Endothelial cell of umbilical vein (primary cell): ENCODE measurements at regions not wholly inside any gene's neighbourhood (a gene's known extent, or its start where the extent isn't known, plus 50 kb on each side); places are given as distances from the start of the nearest gene placed in this dataset.

Experiments
- BruUV-seq: library from RNA; stranded (reverse); fragments of 400-500 nt; replicated peaks from 2 replicates; lab custom pipeline; 2021; lab: Mats Ljungman, UMichigan
- CTCF ChIA-PET: fragments of 300-600, 350-600 bp; sonication (Branson Sonifier 250); formaldehyde crosslinking; loops from one replicate; lab custom pipeline; 2021; ENCODE audit warnings: antibody characterized with exemption, inconsistent platforms; lab: Charles Lee
- POLR2A ChIA-PET: fragments of 300-600, 350-600 bp; sonication (Branson Sonifier 250); formaldehyde crosslinking; loops from one replicate; lab custom pipeline; 2021; ENCODE audit warnings: antibody characterized with exemption, inconsistent platforms; lab: Charles Lee
- DNase-seq: peaks from one replicate; pipeline ENCODE4 v3.0.0-alpha.2; 2011; ENCODE audit warnings: low read depth, low spot score
- FAIRE-seq: peaks from 2 replicates; lab custom pipeline; 2011; peaks lifted over from hg19 to GRCh38; lab: Jason Lieb, UNC
- H2AFZ ChIP-seq: 2 replicates; pipeline ENCODE4 v1.6.0; 2012; ENCODE audit warnings: low read depth, low read length, control low read depth, inconsistent platforms
- H3K27ac ChIP-seq: 2 replicates; pipeline ENCODE4 v1.5.1; 2011; ENCODE audit warnings: low read depth, mild to moderate bottlenecking, control low read depth, low read length, moderate library complexity; ENCODE audit not compliant: insufficient read depth
- H3K27me3 ChIP-seq, 2 experiments: 2 replicates each; pipeline versions ENCODE4 v1.6.0 to v1.6.1; 2011; ENCODE audit warnings: low read length in 2 of 2, mixed read lengths in 1 of 2; ENCODE audit not compliant: control insufficient read depth in 2 of 2, insufficient read depth in 2 of 2
- H3K36me3 ChIP-seq, 2 experiments: 2 replicates in 1 of 2; 3 replicates in 1 of 2; pipeline ENCODE4 v1.5.1; 2011; ENCODE audit warnings: low read length in 2 of 2, mild to moderate bottlenecking in 1 of 2, moderate library complexity in 1 of 2; ENCODE audit not compliant: control insufficient read depth in 2 of 2, insufficient read depth in 2 of 2; ENCODE audit errors: extremely low read depth in 1 of 2
- H3K4me1 ChIP-seq: 3 replicates; pipeline ENCODE4 v1.5.1; 2011; ENCODE audit warnings: mild to moderate bottlenecking, low read length; ENCODE audit not compliant: control insufficient read depth, insufficient read depth; ENCODE audit errors: extremely low read depth
- H3K4me2 ChIP-seq: 2 replicates; pipeline ENCODE4 v1.6.1; 2011; ENCODE audit warnings: low read length, control low read depth, mixed read lengths; ENCODE audit not compliant: insufficient read depth
- H3K4me3 ChIP-seq, 3 experiments: fragments of 200-600 bp in 1 of 3; sonication (generic), shearing (Covaris generic) in 1 of 3; replicated peaks in 1 of 3; 2 replicates each; pipeline ENCODE4 v1.5.1; 2011 to 2016; ENCODE audit warnings: control low read depth in 3 of 3, low read length in 3 of 3, mild to moderate bottlenecking in 2 of 3, inconsistent platforms in 1 of 3, low read depth in 1 of 3, moderate library complexity in 1 of 3; ENCODE audit not compliant: insufficient read depth in 1 of 3
- H3K79me2 ChIP-seq: 2 replicates; pipeline ENCODE4 v1.6.0; 2012; ENCODE audit warnings: low read length, inconsistent platforms; ENCODE audit not compliant: control insufficient read depth, insufficient read depth
- H3K9ac ChIP-seq: replicated peaks from 2 replicates; pipeline ENCODE3; 2011; ENCODE audit warnings: low read length, control low read depth; ENCODE audit not compliant: insufficient read depth; ENCODE audit errors: extremely low read depth
- H3K9me1 ChIP-seq: replicated peaks from 3 replicates; pipeline ENCODE4 v1.6.0; 2011; ENCODE audit warnings: mild to moderate bottlenecking, low read length; ENCODE audit not compliant: control insufficient read depth, insufficient read depth; ENCODE audit errors: extremely low read depth
- H3K9me3 ChIP-seq: replicated peaks from 2 replicates; pipeline ENCODE4 v1.5.1; 2012; ENCODE audit warnings: low read length, inconsistent platforms; ENCODE audit not compliant: control insufficient read depth, insufficient read depth
- H4K20me1 ChIP-seq: replicated peaks from 2 replicates; pipeline ENCODE3; 2011; ENCODE audit warnings: mild to moderate bottlenecking, low read length; ENCODE audit not compliant: control insufficient read depth, insufficient read depth; ENCODE audit errors: extremely low read depth
- EZH2 ChIP-seq: IDR thresholded peaks from 2 replicates; pipeline ENCODE4 v1.6.1; 2012; ENCODE audit warnings: borderline replicate concordance, low read depth, mild to moderate bottlenecking, moderate library complexity, low read length, inconsistent platforms; ENCODE audit not compliant: severe bottlenecking
- FOS ChIP-seq: IDR thresholded peaks from 2 replicates; pipeline ENCODE4 v1.6.1; 2011; ENCODE audit warnings: mild to moderate bottlenecking, low read length, moderate library complexity, borderline replicate concordance; ENCODE audit not compliant: insufficient read depth
- MYC ChIP-seq: IDR thresholded peaks from one replicate; pipeline ENCODE4 v1.6.1; 2011; ENCODE audit warnings: mild to moderate bottlenecking, low read depth, low read length
- POLR2AphosphoS5 ChIP-seq: IDR thresholded peaks from 2 replicates; pipeline ENCODE4 v1.6.1; 2012; ENCODE audit warnings: low read depth, mild to moderate bottlenecking, control low read depth, low read length, moderate library complexity; ENCODE audit not compliant: insufficient read depth
- dilution Hi-C: fragments of 300-500 bp; cut with MboI; formaldehyde crosslinking; loops from one replicate; pipeline ENCODE4 v1.15.0; 2019; ENCODE audit warnings: low sequenced_read_pairs; ENCODE audit not compliant: extremely low pct_ligation_motif_present
- intact Hi-C: fragments of 100-400 bp; cut with micrococcal nuclease; formaldehyde crosslinking; loops from one replicate; pipeline ENCODE4 v1.10.0; 2022

DNA sequence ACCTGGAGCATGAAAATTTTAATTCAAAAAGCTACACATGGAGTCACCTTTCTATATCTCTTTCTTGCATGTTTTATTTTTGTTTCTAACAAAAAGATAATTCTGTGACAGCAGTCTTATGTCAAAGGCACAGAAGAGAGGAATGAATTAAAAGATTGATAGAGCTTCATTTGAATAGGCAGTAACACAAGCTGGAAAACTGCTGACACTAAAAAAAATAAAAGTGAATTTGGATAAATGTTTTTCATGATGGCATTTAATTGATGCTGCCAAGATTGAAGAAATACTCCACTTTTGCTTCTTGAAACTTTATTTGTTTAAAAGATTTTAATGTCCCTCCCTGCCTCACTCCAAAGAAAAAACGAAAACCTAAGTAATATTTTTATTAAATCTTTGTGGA lies 887.4 kb downstream of the PLA2G4A start:
- no peak for FAIRE-seq
- Histone ChIP-seq H3K79me2 (no peaks in the 10 kb centered on the region), H4K20me1 (no peaks in the 10 kb centered on the region), H3K4me3 (no peak overlapping the region), H3K36me3 (no peaks in the 10 kb centered on the region), H3K4me2 (no peak overlapping the region), H3K9me1 (no peaks in the 10 kb centered on the region), H3K27ac (no peak overlapping the region), H2AFZ (no peak overlapping the region), H3K27me3 (no peaks in the 10 kb centered on the region), H3K9ac (no peak overlapping the region), H3K4me1 (no peaks in the 10 kb centered on the region), H3K9me3 (no peaks in the 10 kb centered on the region)
- no peak for TF ChIP-seq POLR2AphosphoS5
- TF ChIP-seq MYC = no peak
- no peak for TF ChIP-seq FOS
- dilution Hi-C loops (no loop called here), intact Hi-C loops (no loop called here)
- no TSS peak for BruUV-seq
- CTCF ChIA-PET = no interaction called here
- POLR2A ChIA-PET = no interaction called here
- DNase-seq = no peak

DNA sequence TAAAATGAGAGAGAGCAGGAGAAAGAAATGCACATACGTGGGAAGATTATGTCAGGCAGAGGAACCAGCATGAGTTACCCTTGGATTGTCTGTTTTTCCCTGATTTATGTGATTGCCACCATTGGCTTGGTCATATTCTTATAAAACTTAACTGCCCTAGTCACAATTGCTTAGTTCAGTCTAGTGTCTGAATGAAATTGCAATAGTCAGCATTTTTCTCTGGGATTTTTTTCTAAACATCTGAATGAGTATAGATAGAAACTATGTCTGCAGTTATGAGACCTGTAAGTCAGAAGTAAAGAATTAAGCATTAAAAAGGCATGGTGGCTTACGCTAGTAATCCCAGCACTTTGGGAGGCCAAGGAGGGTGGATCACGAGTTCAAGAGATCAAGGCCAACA lies 889.8 kb downstream of the PLA2G4A start:
- Histone ChIP-seq H3K4me2 (no peak overlapping the region), H3K9me1 (no peaks in the 10 kb centered on the region), H3K36me3 (no peaks in the 10 kb centered on the region), H3K79me2 (no peaks in the 10 kb centered on the region), H3K9ac (no peak overlapping the region), H4K20me1 (no peaks in the 10 kb centered on the region), H3K4me3 (no peak overlapping the region), H3K4me1 (no peaks in the 10 kb centered on the region), H3K27ac (no peak overlapping the region), H3K9me3 (no peaks in the 10 kb centered on the region), H2AFZ (no peak overlapping the region), H3K27me3 (no peaks in the 10 kb centered on the region)
- ChIA-PET CTCF (no interaction called here), POLR2A (no interaction called here)
- intact Hi-C loops (no loop called here), dilution Hi-C loops (no loop called here)
- DNase-seq (no peak), FAIRE-seq (no peak)
- TF ChIP-seq EZH2 = no peak
- BruUV-seq = no TSS peak
